Upper lobe of right lung (tissue), 1 donor: ENCODE measurements at regions not wholly inside any gene's neighbourhood (a gene's known extent, or its start where the extent isn't known, plus 50 kb on each side); places are given as distances from the start of the nearest gene placed in this dataset.

ENCODE experiments used
- ATAC-seq: fragments of 200-7000 bp; cut with Tn5 transposase; one replicate; pipeline ENCODE4 v1.9.1; 2020; ENCODE audit warnings: mild to moderate bottlenecking, moderate library complexity
- DNase-seq: peaks from one replicate; pipeline ENCODE4 v3.0.0-alpha.2; 2020
- H3K27ac ChIP-seq: fragments of 200-600 bp; one replicate; pipeline ENCODE4 v1.8.0; 2022
- H3K27me3 ChIP-seq: fragments of 200-600 bp; one replicate; pipeline ENCODE4 v1.8.0; 2022; ENCODE audit warnings: mild to moderate bottlenecking
- H3K36me3 ChIP-seq: fragments of 200-600 bp; one replicate; pipeline ENCODE4 v1.8.0; 2022
- H3K4me1 ChIP-seq: fragments of 200-600 bp; one replicate; pipeline ENCODE4 v1.8.0; 2022
- H3K4me3 ChIP-seq: fragments of 200-600 bp; one replicate; pipeline ENCODE4 v1.8.0; 2022; ENCODE audit warnings: mild to moderate bottlenecking
- H3K9me3 ChIP-seq: fragments of 200-600 bp; one replicate; pipeline ENCODE4 v1.8.0; 2022
- intact Hi-C: fragments of 100-400 bp; cut with DNase I; formaldehyde crosslinking; loops from one replicate; pipeline ENCODE4 v1.11.0; 2022
- TF ChIP-seq, protein P1 (sequence below): fragments of 200-600 bp; IDR thresholded peaks from one replicate; pipeline ENCODE4 v1.8.0; 2022; ENCODE audit warnings: antibody characterized with exemption
- donor health status: DM: no; HTN: yes; CAD: no; lungs with severe emphysema.

DNA sequence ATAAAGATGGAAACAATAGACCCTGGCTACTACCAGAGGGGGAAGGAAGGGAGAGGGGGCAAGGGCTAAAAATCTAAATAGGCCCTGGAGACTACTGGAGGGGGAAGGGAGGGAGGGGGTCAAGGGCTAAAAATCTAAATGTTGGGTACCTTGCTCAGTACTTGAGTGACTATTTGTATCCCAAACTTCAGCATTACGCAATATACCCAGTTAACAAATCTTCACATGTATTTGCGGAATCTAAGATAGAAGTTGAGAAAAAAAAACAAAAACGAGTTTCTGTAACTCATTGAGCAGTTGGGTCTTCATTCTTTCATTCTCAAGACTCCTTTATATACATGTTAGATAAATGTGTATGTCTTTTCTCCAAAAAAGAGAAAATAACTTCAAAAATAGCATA is 537.4 kb downstream of the TAF11L14 start:
- no peak for ATAC-seq
- no peaks in the 10 kb centered on the region for H3K9me3 ChIP-seq
- H3K36me3 ChIP-seq: no peaks in the 10 kb centered on the region
- DNase-seq: no peak
- H3K4me1 ChIP-seq: no peaks in the 10 kb centered on the region
- TF ChIP-seq, protein P1, sequence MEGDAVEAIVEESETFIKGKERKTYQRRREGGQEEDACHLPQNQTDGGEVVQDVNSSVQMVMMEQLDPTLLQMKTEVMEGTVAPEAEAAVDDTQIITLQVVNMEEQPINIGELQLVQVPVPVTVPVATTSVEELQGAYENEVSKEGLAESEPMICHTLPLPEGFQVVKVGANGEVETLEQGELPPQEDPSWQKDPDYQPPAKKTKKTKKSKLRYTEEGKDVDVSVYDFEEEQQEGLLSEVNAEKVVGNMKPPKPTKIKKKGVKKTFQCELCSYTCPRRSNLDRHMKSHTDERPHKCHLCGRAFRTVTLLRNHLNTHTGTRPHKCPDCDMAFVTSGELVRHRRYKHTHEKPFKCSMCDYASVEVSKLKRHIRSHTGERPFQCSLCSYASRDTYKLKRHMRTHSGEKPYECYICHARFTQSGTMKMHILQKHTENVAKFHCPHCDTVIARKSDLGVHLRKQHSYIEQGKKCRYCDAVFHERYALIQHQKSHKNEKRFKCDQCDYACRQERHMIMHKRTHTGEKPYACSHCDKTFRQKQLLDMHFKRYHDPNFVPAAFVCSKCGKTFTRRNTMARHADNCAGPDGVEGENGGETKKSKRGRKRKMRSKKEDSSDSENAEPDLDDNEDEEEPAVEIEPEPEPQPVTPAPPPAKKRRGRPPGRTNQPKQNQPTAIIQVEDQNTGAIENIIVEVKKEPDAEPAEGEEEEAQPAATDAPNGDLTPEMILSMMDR: no peak
- intact Hi-C loops: no loop called here
- H3K4me3 ChIP-seq: no peak overlapping the region
- no peaks in the 10 kb centered on the region for H3K27me3 ChIP-seq
- no peak overlapping the region for H3K27ac ChIP-seq

DNA sequence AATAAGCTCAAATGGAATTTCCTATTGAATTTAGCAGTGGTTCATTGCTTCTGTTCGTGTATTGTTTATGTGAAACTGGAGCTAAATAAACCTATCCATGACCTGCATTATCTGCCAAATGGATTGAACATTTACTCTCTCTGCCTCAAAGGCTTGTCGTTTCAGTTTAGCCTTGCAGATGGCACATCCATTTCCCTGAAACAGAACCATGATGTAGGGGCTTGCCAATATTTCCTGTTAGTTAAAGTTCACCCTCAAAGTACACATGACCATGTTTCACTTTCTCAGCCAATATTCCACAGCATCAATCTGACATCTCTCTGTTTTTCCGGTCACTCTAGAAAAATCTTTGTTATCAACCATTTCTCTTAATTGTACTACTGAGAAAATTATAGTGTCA is 545.3 kb downstream of the TAF11L14 start:
- intact Hi-C loops: no loop called here
- Histone ChIP-seq H3K9me3 (no peaks in the 10 kb centered on the region), H3K27me3 (no peaks in the 10 kb centered on the region), H3K27ac (no peak overlapping the region), H3K36me3 (no peaks in the 10 kb centered on the region), H3K4me1 (no peaks in the 10 kb centered on the region), H3K4me3 (no peak overlapping the region)
- ATAC-seq (no peak), DNase-seq (no peak)
- TF ChIP-seq, protein P1: no peak

DNA sequence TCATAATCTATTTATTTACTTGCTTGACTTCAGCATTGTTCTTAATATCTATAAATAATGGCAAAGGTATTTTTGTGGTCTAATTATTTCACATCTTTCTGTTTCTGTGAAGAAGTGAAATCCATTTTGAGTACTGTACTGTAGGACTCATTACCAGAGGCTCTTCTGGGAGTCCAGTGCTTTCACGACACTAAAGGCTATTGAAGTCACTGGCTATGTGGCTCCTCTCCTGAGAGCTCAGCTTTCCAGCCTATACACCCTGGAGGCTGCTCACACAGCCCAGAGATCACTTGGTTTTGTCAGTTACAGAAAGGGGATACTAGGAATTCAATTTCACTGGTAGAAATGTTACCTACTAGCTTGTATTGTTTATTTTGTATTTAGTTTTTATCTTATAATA is 547.3 kb downstream of the TAF11L14 start:
- DNase-seq (no peak), ATAC-seq (no peak)
- intact Hi-C loops: no loop called here
- TF ChIP-seq, protein P1: no peak
- Histone ChIP-seq H3K27ac (no peak overlapping the region), H3K9me3 (no peaks in the 10 kb centered on the region), H3K4me1 (no peaks in the 10 kb centered on the region), H3K36me3 (no peaks in the 10 kb centered on the region), H3K27me3 (no peaks in the 10 kb centered on the region), H3K4me3 (no peak overlapping the region)

DNA sequence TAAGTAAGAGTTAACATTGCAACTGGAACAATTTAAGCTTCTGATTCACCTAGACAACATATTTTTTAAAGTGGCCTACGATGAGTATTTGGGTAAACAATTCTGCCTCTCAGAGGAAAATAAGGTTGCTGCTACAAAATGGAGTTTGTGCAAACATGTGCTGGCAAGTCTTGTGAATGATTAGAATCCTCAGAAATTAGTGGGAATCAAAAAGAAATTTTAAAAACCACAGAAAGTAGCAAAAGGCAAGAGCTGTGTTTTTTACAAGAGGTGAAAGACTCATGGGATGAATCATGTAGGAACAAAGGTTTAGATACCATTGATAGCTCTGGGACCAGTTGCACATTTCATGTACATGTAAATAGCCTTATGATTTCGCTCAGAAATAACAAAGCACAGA is 561.6 kb downstream of the TAF11L14 start:
- intact Hi-C loops: no loop called here
- Histone ChIP-seq H3K27me3 (no peaks in the 10 kb centered on the region), H3K4me1 (no peaks in the 10 kb centered on the region), H3K4me3 (no peak overlapping the region), H3K27ac (no peak overlapping the region), H3K9me3 (no peaks in the 10 kb centered on the region), H3K36me3 (no peaks in the 10 kb centered on the region)
- TF ChIP-seq, protein P1: no peak
- DNase-seq: no peak
- no peak for ATAC-seq

DNA sequence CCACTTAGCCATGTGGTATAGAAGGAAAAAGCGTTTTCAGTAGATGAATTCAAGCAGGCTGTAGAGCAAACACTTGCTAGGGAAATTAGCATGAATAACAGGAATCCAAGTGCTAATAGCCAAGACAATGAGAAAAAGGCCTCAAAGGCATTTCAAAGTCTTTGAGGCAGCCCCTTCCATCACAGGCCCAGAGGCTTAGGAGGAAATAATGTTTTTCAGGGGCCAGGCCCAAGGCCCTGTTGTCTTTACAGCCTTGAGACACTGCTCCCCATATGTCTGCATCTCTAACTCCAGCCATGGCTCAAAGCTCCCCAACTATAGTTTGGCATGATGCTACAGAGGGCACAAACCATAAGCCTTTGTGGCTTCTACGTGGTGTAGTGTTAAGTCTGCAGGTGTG is 563.5 kb downstream of the TAF11L14 start:
- ATAC-seq (no peak), DNase-seq (no peak)
- Histone ChIP-seq H3K36me3 (no peaks in the 10 kb centered on the region), H3K4me1 (no peaks in the 10 kb centered on the region), H3K27me3 (no peaks in the 10 kb centered on the region), H3K4me3 (no peak overlapping the region), H3K9me3 (no peaks in the 10 kb centered on the region), H3K27ac (no peak overlapping the region)
- TF ChIP-seq, protein P1: no peak
- intact Hi-C loops: no loop called here

DNA sequence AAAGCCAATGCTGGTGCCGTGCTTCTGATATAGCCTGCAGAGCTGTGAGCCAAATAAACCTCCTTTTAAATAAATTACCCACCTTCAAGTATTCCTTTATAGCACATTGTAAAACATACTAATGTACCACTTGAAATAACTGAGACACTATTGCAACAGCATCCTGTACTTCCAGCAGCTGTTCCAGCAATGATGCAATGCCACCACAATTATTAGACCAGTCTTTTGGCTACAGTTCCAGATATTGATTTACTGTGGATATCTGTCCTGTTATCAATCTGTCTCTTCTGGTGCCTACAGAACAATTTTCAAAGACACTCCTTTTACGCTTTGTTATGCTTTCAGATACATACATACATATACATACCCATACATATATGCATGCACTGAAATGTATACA is 567.9 kb downstream of the TAF11L14 start:
- no peak for DNase-seq
- no peak overlapping the region for H3K4me3 ChIP-seq
- no peak for ATAC-seq

More for the DNA sequence above, 567.9 kb downstream of the TAF11L14 start:
- Histone ChIP-seq H3K27me3 (no peaks in the 10 kb centered on the region), H3K27ac (no peak overlapping the region), H3K9me3 (peaks cover 4% of the 10 kb centered on the region), H3K4me1 (no peaks in the 10 kb centered on the region), H3K36me3 (no peaks in the 10 kb centered on the region)
- TF ChIP-seq, protein P1: no peak
- intact Hi-C loops: no loop called here
